ENCODE measurements at regions not wholly inside any gene's neighbourhood (a gene's known extent, or its start where the extent isn't known, plus 50 kb on each side); places are given as distances from the start of the nearest gene placed in this dataset.

GRCh38 chr11:35061516-35062440, 77.2 kb upstream of the CD44 start:
- no peak for TF ChIP-seq CTCF (IDR thresholded peaks at IDR 0.05; ENCODE audit: insufficient read depth, low read depth, low read length)
- TF ChIP-seq EZH2 (IDR thresholded peaks at IDR 0.05; ENCODE audit: insufficient read depth, low read length): no peak

Measured in astrocyte (in vitro differentiated cells and primary cell).